ENCODE measurements at regions not wholly inside any gene's neighbourhood (a gene's known extent, or its start where the extent isn't known, plus 50 kb on each side); places are given as distances from the start of the nearest gene placed in this dataset.

DNA sequence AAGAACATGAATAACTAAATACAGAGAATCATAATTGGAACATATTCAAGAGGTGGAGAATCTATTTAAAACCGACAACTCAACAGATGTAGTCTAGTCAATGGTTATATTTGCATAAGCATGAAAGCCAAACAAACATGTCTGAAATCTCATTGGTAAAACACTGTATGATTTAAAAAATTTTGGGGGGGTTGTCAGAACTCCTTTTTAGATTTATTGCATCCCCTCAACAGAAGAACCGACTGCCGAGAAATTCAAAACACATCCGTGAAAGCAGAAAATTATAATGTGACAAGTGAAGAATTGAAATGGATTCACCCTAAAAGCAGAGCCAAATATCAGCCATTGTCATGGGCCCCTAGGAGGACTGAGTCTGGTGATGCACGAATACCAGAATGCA, 633.4 kb upstream of the KCNMB2 start:
- H3K79me2 ChIP-seq (ENCODE audit: insufficient read depth, low read length), result no peaks in the 10 kb centered on the region
- BruUV-seq (replicated peaks), result no TSS peak
- no peak for FAIRE-seq
- no peaks in the 10 kb centered on the region for H3K27me3 ChIP-seq (ENCODE audit: control insufficient read depth in 1 of 2, insufficient read depth in 2 of 2, low read length in 2 of 2)
- no peaks in the 10 kb centered on the region for H3K36me3 ChIP-seq (replicated peaks in 1 of 2; ENCODE audit: control insufficient read depth in 1 of 2, insufficient read depth in 2 of 2, low read length in 2 of 2)
- H3K9ac ChIP-seq (ENCODE audit: insufficient read depth, low read depth, low read length), result no peak overlapping the region
- H3K4me2 ChIP-seq (ENCODE audit: low read depth, low read length), result no peak overlapping the region
- no peak for DNase-seq (ENCODE audit: low spot score)
- ChIA-PET POLR2A (no interaction called here), CTCF (ENCODE audit: low intra/inter-chr PET ratio, low total read pairs) (no interaction called here)
- WGBS (ENCODE audit: low lambda C conversion rate), result 78% methylated on average over 5 of the region's 5 CpGs
- peaks cover 21% of the 10 kb centered on the region; the same call in 1 of the 2 replicates for H3K9me3 ChIP-seq (ENCODE audit: low read length)
- no peaks in the 10 kb centered on the region for H4K20me1 ChIP-seq (ENCODE audit: insufficient read depth, low read length)
- ATAC-seq, result no peak
- no peak overlapping the region for H2AFZ ChIP-seq (ENCODE audit: low read length)
- intact Hi-C loops (cut with micrococcal nuclease; ENCODE audit: unreplicated experiment) (no loop called here), in situ Hi-C loops (cut with HindIII; ENCODE audit: extremely low pct_ligation_motif_present, low pct_unique_long_range_greater_than_20kb) (no loop called here)
- H3K4me1 ChIP-seq (ENCODE audit: insufficient read depth, low read length), result no peaks in the 10 kb centered on the region
- TF ChIP-seq NFE2 (CRISPR knock-in tag; IDR thresholded peaks at IDR 0.05) (no peak), ZNF230 (CRISPR knock-in tag; IDR thresholded peaks at IDR 0.05) (no peak), EP300 (IDR thresholded peaks at IDR 0.05; ENCODE audit: low read depth in 2 of 2, low read length in 2 of 2) (no peak), EP300 (CRISPR knock-in tag; IDR thresholded peaks at IDR 0.05; ENCODE audit: borderline replicate concordance) (no peak), ZNF660 (CRISPR knock-in tag; IDR thresholded peaks at IDR 0.05; ENCODE audit: borderline replicate concordance, low read depth) (no peak), ZNF235 (CRISPR knock-in tag; IDR thresholded peaks at IDR 0.05; ENCODE audit: borderline replicate concordance) (no peak), PHF5A (CRISPR knock-in tag; IDR thresholded peaks at IDR 0.05; ENCODE audit: low read depth, unreplicated experiment) (no peak)
- TF ChIP-seq, protein P1, sequence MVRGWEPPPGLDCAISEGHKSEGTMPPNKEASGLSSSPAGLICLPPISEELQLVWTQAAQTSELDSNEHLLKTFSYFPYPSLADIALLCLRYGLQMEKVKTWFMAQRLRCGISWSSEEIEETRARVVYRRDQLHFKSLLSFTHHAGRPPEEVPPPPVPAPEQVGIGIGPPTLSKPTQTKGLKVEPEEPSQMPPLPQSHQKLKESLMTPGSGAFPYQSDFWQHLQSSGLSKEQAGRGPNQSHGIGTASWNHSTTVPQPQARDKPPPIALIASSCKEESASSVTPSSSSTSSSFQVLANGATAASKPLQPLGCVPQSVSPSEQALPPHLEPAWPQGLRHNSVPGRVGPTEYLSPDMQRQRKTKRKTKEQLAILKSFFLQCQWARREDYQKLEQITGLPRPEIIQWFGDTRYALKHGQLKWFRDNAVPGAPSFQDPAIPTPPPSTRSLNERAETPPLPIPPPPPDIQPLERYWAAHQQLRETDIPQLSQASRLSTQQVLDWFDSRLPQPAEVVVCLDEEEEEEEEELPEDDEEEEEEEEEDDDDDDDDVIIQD (CRISPR knock-in tag; IDR thresholded peaks at IDR 0.05; ENCODE audit: low read depth), result no peak
- TF ChIP-seq, protein P2, sequence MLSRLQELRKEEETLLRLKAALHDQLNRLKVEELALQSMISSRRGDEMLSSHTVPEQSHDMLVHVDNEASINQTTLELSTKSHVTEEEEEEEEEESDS (CRISPR knock-in tag; IDR thresholded peaks at IDR 0.05; ENCODE audit: borderline replicate concordance), result no peak
- H3K4me3 ChIP-seq (replicated peaks in 1 of 3; ENCODE audit: insufficient read depth in 1 of 3, low read depth in 2 of 3, low read length in 3 of 3), result no peak overlapping the region
- no peak overlapping the region for H3K27ac ChIP-seq (ENCODE audit: extremely low read length, insufficient read depth, low read length)
